Nephron progenitor cell (in vitro differentiated cells): ENCODE measurements at regions not wholly inside any gene's neighbourhood (a gene's known extent, or its start where the extent isn't known, plus 50 kb on each side); places are given as distances from the start of the nearest gene placed in this dataset.

Experiments
- DNase-seq: peaks from one replicate; pipeline ENCODE4 v3.0.0; 2021
- H3K27ac Mint-ChIP-seq: 2 replicates; pipeline ENCODE4 v1.8.0; 2021; ENCODE audit warnings: mild to moderate bottlenecking, moderate library complexity, mixed read lengths
- H3K27me3 Mint-ChIP-seq: 2 replicates; pipeline ENCODE4 v1.8.0; 2021; ENCODE audit warnings: mild to moderate bottlenecking, low read depth, mixed read lengths; ENCODE audit not compliant: poor library complexity
- H3K36me3 Mint-ChIP-seq: 2 replicates; pipeline ENCODE4 v1.8.0; 2021; ENCODE audit warnings: low read depth, mixed read lengths
- H3K4me1 Mint-ChIP-seq: 2 replicates; pipeline ENCODE4 v1.8.0; 2021; ENCODE audit warnings: mixed read lengths
- H3K4me3 Mint-ChIP-seq: 2 replicates; pipeline ENCODE4 v1.8.0; 2021; ENCODE audit warnings: mild to moderate bottlenecking, moderate library complexity, mixed read lengths
- H3K9me3 Mint-ChIP-seq: 2 replicates; pipeline ENCODE4 v1.8.0; 2021; ENCODE audit warnings: mild to moderate bottlenecking, moderate library complexity, mixed read lengths
- TF ChIP-seq, protein P1 (sequence below): fragments of 200-600 bp; sonication (generic); IDR thresholded peaks from 2 replicates; pipeline ENCODE4 v1.5.0; 2021; ENCODE audit warnings: antibody characterized with exemption

DNA sequence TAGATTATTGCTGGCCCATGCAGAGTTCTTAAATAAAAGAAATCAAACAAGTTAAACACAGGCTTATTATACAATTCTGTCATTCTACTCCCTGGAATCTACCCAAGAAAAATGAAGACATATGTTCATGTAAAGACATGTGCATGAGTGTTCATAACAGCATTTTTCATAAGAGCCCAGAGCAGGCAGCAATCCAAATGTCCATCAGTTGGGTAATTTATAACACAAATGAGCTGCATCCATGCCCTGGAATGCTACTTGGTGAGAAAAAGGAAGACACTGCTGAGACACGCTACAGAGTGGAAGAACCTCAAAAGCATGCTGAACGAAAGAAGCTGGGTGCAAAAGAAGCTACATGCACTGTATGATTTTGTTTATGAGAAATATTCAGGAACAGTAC is 342.6 kb downstream of the TCERG1L start:
- H3K4me1 Mint-ChIP-seq = peaks cover 10% of the 10 kb centered on the region
- no peaks in the 10 kb centered on the region for H3K36me3 Mint-ChIP-seq
- H3K27me3 Mint-ChIP-seq = peaks cover 24% of the 10 kb centered on the region
- no peak overlapping the region for H3K4me3 Mint-ChIP-seq
- H3K27ac Mint-ChIP-seq = no peak overlapping the region
- no peak for DNase-seq
- TF ChIP-seq, protein P1, sequence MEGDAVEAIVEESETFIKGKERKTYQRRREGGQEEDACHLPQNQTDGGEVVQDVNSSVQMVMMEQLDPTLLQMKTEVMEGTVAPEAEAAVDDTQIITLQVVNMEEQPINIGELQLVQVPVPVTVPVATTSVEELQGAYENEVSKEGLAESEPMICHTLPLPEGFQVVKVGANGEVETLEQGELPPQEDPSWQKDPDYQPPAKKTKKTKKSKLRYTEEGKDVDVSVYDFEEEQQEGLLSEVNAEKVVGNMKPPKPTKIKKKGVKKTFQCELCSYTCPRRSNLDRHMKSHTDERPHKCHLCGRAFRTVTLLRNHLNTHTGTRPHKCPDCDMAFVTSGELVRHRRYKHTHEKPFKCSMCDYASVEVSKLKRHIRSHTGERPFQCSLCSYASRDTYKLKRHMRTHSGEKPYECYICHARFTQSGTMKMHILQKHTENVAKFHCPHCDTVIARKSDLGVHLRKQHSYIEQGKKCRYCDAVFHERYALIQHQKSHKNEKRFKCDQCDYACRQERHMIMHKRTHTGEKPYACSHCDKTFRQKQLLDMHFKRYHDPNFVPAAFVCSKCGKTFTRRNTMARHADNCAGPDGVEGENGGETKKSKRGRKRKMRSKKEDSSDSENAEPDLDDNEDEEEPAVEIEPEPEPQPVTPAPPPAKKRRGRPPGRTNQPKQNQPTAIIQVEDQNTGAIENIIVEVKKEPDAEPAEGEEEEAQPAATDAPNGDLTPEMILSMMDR = no peak
- peaks cover 11% of the 10 kb centered on the region for H3K9me3 Mint-ChIP-seq

DNA sequence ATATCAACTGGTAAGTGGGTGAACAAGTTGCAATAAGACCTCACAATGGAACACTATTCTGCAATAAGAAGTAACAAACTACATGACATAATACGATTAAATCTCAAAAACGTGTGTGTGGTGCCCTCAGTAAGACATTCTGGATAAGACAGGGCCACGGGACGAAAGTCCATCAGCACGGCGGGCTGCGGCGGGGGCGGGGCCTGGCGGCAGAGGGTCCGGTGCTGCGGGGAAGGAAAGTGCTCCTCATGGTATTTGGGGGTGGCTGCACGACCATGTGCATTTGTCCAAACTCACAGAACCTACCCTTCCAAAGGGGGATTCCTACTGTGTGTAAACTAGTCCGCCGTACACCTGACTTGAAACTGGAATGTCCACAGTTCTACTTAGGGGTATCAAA is 341.8 kb downstream of the TCERG1L start:
- no peak for DNase-seq
- Mint-ChIP-seq H3K4me3 (no peak overlapping the region), H3K4me1 (peaks cover 10% of the 10 kb centered on the region), H3K9me3 (peaks cover 9% of the 10 kb centered on the region), H3K27ac (no peak overlapping the region), H3K36me3 (no peaks in the 10 kb centered on the region), H3K27me3 (peaks cover 20% of the 10 kb centered on the region)
- TF ChIP-seq, protein P1 = no peak

DNA sequence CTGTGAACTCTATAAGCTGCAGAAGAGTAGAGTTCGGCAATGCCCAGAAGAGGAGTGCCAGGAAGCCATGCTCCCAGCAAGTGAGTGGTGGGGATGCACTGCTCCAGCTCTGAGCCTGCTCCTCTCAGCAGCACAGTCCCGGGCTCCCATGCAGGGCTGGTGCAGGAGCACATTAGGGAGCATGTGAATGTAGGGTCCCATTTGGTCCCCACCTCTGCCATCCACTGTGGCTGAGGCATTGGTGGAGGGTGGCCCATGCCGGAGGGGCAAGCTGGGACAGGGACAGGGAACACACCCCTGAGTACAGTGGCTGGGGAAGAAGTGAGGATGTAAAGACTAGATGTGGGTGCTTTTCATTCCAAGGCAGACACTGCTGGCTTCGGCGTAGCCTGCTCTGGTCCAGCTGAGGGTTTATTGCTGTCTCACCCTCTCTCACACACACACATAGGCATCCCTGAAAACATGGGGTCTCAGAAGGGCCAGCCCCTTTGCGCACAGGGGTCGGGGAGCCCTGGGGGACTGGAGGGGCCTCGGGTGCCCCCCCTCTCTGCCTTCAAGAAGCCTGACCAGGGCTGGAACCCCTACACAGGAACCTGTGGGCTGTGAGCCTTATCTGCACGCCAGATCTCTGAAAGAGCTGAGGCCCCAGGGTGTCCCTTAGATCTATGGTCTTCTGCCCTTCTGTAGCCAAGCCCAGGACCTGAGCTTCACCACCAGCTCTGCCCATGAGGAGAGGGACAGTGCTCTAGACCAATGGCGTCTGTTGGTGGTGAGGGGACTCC is 341.0 kb downstream of the TCERG1L start:
- no peak overlapping the region for H3K4me3 Mint-ChIP-seq
- peaks cover 10% of the 10 kb centered on the region for H3K9me3 Mint-ChIP-seq
- H3K4me1 Mint-ChIP-seq = peaks cover 10% of the 10 kb centered on the region
- no peak for DNase-seq
- no peaks in the 10 kb centered on the region for H3K36me3 Mint-ChIP-seq
- H3K27ac Mint-ChIP-seq = no peak overlapping the region
- TF ChIP-seq, protein P1 = no peak
- H3K27me3 Mint-ChIP-seq = peaks cover 18% of the 10 kb centered on the region

DNA sequence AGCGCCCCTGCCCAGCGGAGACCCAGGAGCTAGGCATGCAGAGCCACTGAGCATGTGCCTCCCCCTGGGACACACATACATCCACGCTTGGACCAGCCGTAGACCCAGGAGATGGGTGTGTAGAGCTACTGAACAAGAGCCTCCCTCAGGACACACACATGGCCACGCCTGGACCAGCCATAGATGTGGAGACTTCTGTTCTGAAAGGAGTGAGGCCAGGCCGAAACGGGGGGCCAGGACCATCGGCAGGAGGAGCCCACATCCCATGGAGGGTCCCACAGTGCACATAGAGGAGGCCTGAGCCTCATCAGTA is 340.4 kb downstream of the TCERG1L start:
- Mint-ChIP-seq H3K9me3 (peaks cover 16% of the 10 kb centered on the region), H3K4me3 (no peak overlapping the region), H3K27me3 (peaks cover 13% of the 10 kb centered on the region), H3K27ac (no peak overlapping the region), H3K4me1 (peaks cover 10% of the 10 kb centered on the region), H3K36me3 (no peaks in the 10 kb centered on the region)
- no peak for DNase-seq
- TF ChIP-seq, protein P1 = no peak

DNA sequence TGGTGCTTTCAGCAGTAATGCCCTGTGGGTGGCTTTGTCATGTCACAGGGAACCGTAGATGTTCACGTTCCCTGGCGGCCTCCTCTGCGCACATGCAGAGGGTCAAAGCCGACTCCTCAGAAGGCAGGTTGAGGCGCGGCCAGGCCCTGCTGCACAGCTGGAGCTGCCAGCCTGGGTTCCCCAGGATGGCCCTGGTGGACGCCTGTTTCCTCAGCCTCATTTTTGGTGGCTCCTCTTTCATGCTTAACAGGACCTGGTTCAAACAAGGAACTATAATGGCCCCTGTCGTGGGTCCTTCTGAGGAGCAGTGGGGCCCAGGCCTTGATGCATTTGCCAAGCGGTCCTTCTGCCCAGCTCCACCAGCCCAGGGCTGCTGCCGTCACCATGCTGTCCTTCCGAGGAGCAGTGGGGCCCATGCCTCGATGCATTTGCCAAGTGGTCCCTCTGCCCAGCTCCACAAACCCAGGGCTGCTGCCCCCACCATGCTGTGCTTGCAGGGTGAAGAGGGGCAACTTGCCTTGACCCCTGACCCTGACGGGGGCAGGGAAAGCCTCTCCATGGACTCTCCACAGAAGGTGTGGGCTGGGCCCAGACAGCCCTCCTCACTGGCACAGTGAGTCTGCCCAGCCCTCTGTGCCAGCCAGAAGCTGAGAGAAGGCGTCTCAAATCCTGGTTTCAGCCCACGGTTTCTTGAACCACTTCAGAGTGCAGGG is 338.2 kb downstream of the TCERG1L start:
- Mint-ChIP-seq H3K36me3 (no peaks in the 10 kb centered on the region), H3K9me3 (peaks cover 21% of the 10 kb centered on the region), H3K4me3 (no peak overlapping the region), H3K4me1 (peaks cover under 1% of the 10 kb centered on the region), H3K27me3 (peaks cover 12% of the 10 kb centered on the region), H3K27ac (no peak overlapping the region)
- TF ChIP-seq, protein P1 = no peak
- no peak for DNase-seq
